ENCODE measurements at regions not wholly inside any gene's neighbourhood (a gene's known extent, or its start where the extent isn't known, plus 50 kb on each side); places are given as distances from the start of the nearest gene placed in this dataset.

- Histone ChIP-seq H3K9me3 (ENCODE audit: low read length) (no peaks in the 10 kb centered on the region), H3K79me2 (ENCODE audit: insufficient read depth, low read length) (no peaks in the 10 kb centered on the region), H3K4me2 (ENCODE audit: low read length) (no peak overlapping the region), H3K9ac (ENCODE audit: low read length) (no peak overlapping the region), H2AFZ (ENCODE audit: low read length) (no peak overlapping the region), H3K36me3 (ENCODE audit: insufficient read depth, low read length) (no peaks in the 10 kb centered on the region), H3K27me3 (ENCODE audit: insufficient read depth, low read length) (0 out of 2 replicates have a peak, but pooled peaks cover 3% of the 10 kb centered on the region), H3K4me1 (ENCODE audit: insufficient read depth, low read length, severe bottlenecking) (no peaks in the 10 kb centered on the region), H3F3A (ENCODE audit: insufficient read depth, low read length) (no peaks in the 10 kb centered on the region), H3K4me3 (ENCODE audit: low read depth, low read length, poor library complexity, severe bottlenecking) (no peak overlapping the region), H3K9me2 (ENCODE audit: low read depth, low read length) (no peaks in the 10 kb centered on the region), H4K20me1 (ENCODE audit: insufficient read depth, low read length) (no peaks in the 10 kb centered on the region), H3K27ac (ENCODE audit: low read depth, low read length, poor library complexity, severe bottlenecking) (no peak overlapping the region)
- no peak for TF ChIP-seq EZH2 (IDR thresholded peaks at IDR 0.05; ENCODE audit: borderline replicate concordance, low read length)
- TF ChIP-seq CTCF (IDR thresholded peaks at IDR 0.05; ENCODE audit: low read length), result no peak
Measured at GRCh38 chr16:47999595-47999994, 156.2 kb downstream of the ABCC12 start.

GRCh38 chr16:47995354-47995753 is 160.4 kb downstream of the ABCC12 start:
- no peaks in the 10 kb centered on the region for H3K36me3 ChIP-seq (ENCODE audit: insufficient read depth, low read length)
- H3K4me1 ChIP-seq (ENCODE audit: insufficient read depth, low read length, severe bottlenecking), result no peaks in the 10 kb centered on the region
- H3K27ac ChIP-seq (ENCODE audit: low read depth, low read length, poor library complexity, severe bottlenecking), result no peak overlapping the region
- H3K9me2 ChIP-seq (ENCODE audit: low read depth, low read length), result no peaks in the 10 kb centered on the region
- H3K4me2 ChIP-seq (ENCODE audit: low read length), result no peak overlapping the region
- H3K9me3 ChIP-seq (ENCODE audit: low read length), result no peaks in the 10 kb centered on the region
- H3K9ac ChIP-seq (ENCODE audit: low read length), result no peak overlapping the region
- H4K20me1 ChIP-seq (ENCODE audit: insufficient read depth, low read length), result no peaks in the 10 kb centered on the region
- no peak overlapping the region for H3K4me3 ChIP-seq (ENCODE audit: low read depth, low read length, poor library complexity, severe bottlenecking)
- H3K27me3 ChIP-seq (ENCODE audit: insufficient read depth, low read length), result no peaks in the 10 kb centered on the region
- H3F3A ChIP-seq (ENCODE audit: insufficient read depth, low read length), result no peaks in the 10 kb centered on the region
- TF ChIP-seq CTCF (IDR thresholded peaks at IDR 0.05; ENCODE audit: low read length) (peak; percentile 13; the same call in 1 of the 2 replicates), EZH2 (IDR thresholded peaks at IDR 0.05; ENCODE audit: borderline replicate concordance, low read length) (no peak)
- no peaks in the 10 kb centered on the region for H3K79me2 ChIP-seq (ENCODE audit: insufficient read depth, low read length)
- H2AFZ ChIP-seq (ENCODE audit: low read length), result no peak overlapping the region

- H3K79me2 ChIP-seq (ENCODE audit: insufficient read depth, low read length), result no peaks in the 10 kb centered on the region
- TF ChIP-seq CTCF (IDR thresholded peaks at IDR 0.05; ENCODE audit: low read length) (no peak), EZH2 (IDR thresholded peaks at IDR 0.05; ENCODE audit: borderline replicate concordance, low read length) (no peak)
- H3K4me2 ChIP-seq (ENCODE audit: low read length), result no peak overlapping the region
- H3K4me1 ChIP-seq (ENCODE audit: insufficient read depth, low read length, severe bottlenecking), result no peaks in the 10 kb centered on the region
- H3K9me2 ChIP-seq (ENCODE audit: low read depth, low read length), result no peaks in the 10 kb centered on the region
- no peaks in the 10 kb centered on the region for H4K20me1 ChIP-seq (ENCODE audit: insufficient read depth, low read length)
- H2AFZ ChIP-seq (ENCODE audit: low read length), result no peak overlapping the region
- no peak overlapping the region for H3K9ac ChIP-seq (ENCODE audit: low read length)
- no peaks in the 10 kb centered on the region for H3K27me3 ChIP-seq (ENCODE audit: insufficient read depth, low read length)
- no peak overlapping the region for H3K27ac ChIP-seq (ENCODE audit: low read depth, low read length, poor library complexity, severe bottlenecking)
- H3F3A ChIP-seq (ENCODE audit: insufficient read depth, low read length), result no peaks in the 10 kb centered on the region
- H3K4me3 ChIP-seq (ENCODE audit: low read depth, low read length, poor library complexity, severe bottlenecking), result no peak overlapping the region
- no peaks in the 10 kb centered on the region for H3K9me3 ChIP-seq (ENCODE audit: low read length)
- H3K36me3 ChIP-seq (ENCODE audit: insufficient read depth, low read length), result no peaks in the 10 kb centered on the region
Measured at GRCh38 chr16:47991491-47991890, 164.3 kb downstream of the ABCC12 start.

Measured in OCI-LY1 (cell line).